AG04449 (cell line): ENCODE measurements at regions not wholly inside any gene's neighbourhood (a gene's known extent, or its start where the extent isn't known, plus 50 kb on each side); places are given as distances from the start of the nearest gene placed in this dataset.

Source experiments
- CTCF ChIA-PET: fragments of 350-600 bp; formaldehyde crosslinking; extraction: SDS; loops from one replicate; lab custom pipeline; 2021; ENCODE audit warnings: antibody characterized with exemption; lab: Yijun Ruan, JAX
- POLR2A ChIA-PET: fragments of 400-600, 350-600 bp; formaldehyde crosslinking; extraction: SDS; loops from one replicate; lab custom pipeline; 2020; ENCODE audit warnings: antibody characterized with exemption, inconsistent platforms; lab: Yijun Ruan, JAX
- DNase-seq: peaks from one replicate; pipeline ENCODE4 v3.0.0-alpha.2; 2010; ENCODE audit warnings: low read depth, low spot score
- H3K4me3 ChIP-seq: 2 replicates; pipeline ENCODE4 v1.5.1; 2011; ENCODE audit warnings: low read depth, mild to moderate bottlenecking, control low read depth, low read length
- CTCF ChIP-seq: IDR thresholded peaks from one replicate; pipeline ENCODE4 v1.5.1; 2011; ENCODE audit warnings: mild to moderate bottlenecking, moderate library complexity, low read length, control low read depth, inconsistent platforms; ENCODE audit not compliant: insufficient read depth; ENCODE audit errors: missing control alignments

- TF ChIP-seq CTCF, result no peak
- H3K4me3 ChIP-seq, result no peak overlapping the region
- no peak for DNase-seq
- ChIA-PET POLR2A (no interaction called here), CTCF (no interaction called here)
Measured at GRCh38 chr12:23185346-23185745, 560.4 kb downstream of the ETNK1 start.

- CTCF ChIA-PET, result no interaction called here
- no peak for TF ChIP-seq CTCF
Measured at GRCh38 chr12:23186950-23187349, 562.0 kb downstream of the ETNK1 start.

GRCh38 chr12:23193552-23193951 lies 568.6 kb downstream of the ETNK1 start:
- no peak overlapping the region for H3K4me3 ChIP-seq
- DNase-seq, result no peak
- POLR2A ChIA-PET, result no interaction called here
- TF ChIP-seq CTCF, result no peak
- CTCF ChIA-PET, result no interaction called here

More at GRCh38 chr12:23186950-23187349, 562.0 kb downstream of the ETNK1 start:
- no peak for DNase-seq
- POLR2A ChIA-PET, result no interaction called here
- no peak overlapping the region for H3K4me3 ChIP-seq

- TF ChIP-seq CTCF, result no peak
- ChIA-PET CTCF (interaction anchor here (1.2 kb wide), 1 partner anchor 9 kb away, joined by 4 read pairs; no protein-coding TSS in a partner anchor), POLR2A (no interaction called here)
- no peak overlapping the region for H3K4me3 ChIP-seq
- no peak for DNase-seq
Measured at GRCh38 chr12:23197266-23197665, 572.3 kb downstream of the ETNK1 start.

- no peak for DNase-seq
- TF ChIP-seq CTCF, result no peak
- no peak overlapping the region for H3K4me3 ChIP-seq
- ChIA-PET CTCF (no interaction called here), POLR2A (no interaction called here)
Measured at GRCh38 chr12:23202728-23203127, 577.8 kb downstream of the ETNK1 start.

- POLR2A ChIA-PET, result no interaction called here
- TF ChIP-seq CTCF, result peak; percentile 71
- CTCF ChIA-PET, result interaction anchor here (0.9 to 2.1 kb wide), 9 partner anchors 9 to 1575 kb away, joined by 3 to 6 read pairs (median 4); no protein-coding TSS in a partner anchor
- peak; percentile 2 for DNase-seq
- H3K4me3 ChIP-seq, result no peak overlapping the region
Measured at GRCh38 chr12:23204933-23205778, 580.2 kb downstream of the ETNK1 start.
